ENCODE measurements at regions not wholly inside any gene's neighbourhood (a gene's known extent, or its start where the extent isn't known, plus 50 kb on each side); places are given as distances from the start of the nearest gene placed in this dataset.

DNA sequence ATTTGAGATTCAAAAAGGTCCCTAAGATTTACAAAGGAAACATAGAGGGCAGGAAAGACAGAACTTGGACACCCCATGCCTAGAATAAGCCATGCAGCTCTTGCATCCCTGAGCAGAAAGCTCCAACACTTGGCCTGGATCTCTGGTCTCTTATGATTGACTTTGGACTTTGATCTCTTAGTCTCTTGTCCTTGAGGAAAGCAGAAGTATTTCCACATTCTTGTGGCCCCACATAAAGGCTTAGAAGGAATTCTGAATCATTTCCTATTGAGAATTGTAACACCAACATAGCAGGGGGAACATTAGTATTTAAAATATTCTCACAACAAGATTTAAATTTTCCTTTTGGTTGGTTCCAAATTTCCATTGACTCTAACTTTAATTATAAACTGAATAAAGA, 283.7 kb upstream of the PRKD1 start:
- Mint-ChIP-seq H3K36me3 (no peaks in the 10 kb centered on the region), H3K27ac (no peak overlapping the region), H3K4me1 (no peaks in the 10 kb centered on the region)

DNA sequence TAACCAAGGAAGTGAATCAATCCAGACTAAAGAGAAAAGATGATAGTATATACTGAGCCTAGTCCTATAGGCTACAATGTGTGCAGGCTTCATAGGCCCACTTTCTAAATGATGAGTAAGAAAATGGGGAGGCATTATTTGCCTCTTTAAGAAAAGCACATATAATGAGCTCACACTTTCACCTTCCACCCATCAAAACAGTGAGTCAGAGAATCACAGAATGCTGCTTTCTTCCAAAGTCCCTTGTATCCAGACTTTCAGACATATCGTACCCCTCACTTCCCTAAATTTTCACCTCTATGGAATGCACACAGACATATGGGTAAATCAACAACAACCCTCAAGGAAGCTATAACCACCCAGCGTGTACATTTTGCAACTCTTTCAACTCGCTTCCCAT, 286.4 kb upstream of the PRKD1 start:
- H3K9me3 Mint-ChIP-seq: peaks cover 3% of the 10 kb centered on the region
- no peaks in the 10 kb centered on the region for H3K4me1 Mint-ChIP-seq
- no peak overlapping the region for H3K27ac Mint-ChIP-seq
- ATAC-seq: no peak
- H3K36me3 Mint-ChIP-seq: no peaks in the 10 kb centered on the region
- DNase-seq (ENCODE audit: low spot score in 2 of 2): no peak
- H3K4me3 Mint-ChIP-seq: no peak overlapping the region

More for the DNA sequence above, 283.7 kb upstream of the PRKD1 start:
- no peak for ATAC-seq
- H3K9me3 Mint-ChIP-seq: peaks cover 9% of the 10 kb centered on the region
- no peak overlapping the region for H3K4me3 Mint-ChIP-seq
- no peak for DNase-seq (ENCODE audit: low spot score in 2 of 2)

DNA sequence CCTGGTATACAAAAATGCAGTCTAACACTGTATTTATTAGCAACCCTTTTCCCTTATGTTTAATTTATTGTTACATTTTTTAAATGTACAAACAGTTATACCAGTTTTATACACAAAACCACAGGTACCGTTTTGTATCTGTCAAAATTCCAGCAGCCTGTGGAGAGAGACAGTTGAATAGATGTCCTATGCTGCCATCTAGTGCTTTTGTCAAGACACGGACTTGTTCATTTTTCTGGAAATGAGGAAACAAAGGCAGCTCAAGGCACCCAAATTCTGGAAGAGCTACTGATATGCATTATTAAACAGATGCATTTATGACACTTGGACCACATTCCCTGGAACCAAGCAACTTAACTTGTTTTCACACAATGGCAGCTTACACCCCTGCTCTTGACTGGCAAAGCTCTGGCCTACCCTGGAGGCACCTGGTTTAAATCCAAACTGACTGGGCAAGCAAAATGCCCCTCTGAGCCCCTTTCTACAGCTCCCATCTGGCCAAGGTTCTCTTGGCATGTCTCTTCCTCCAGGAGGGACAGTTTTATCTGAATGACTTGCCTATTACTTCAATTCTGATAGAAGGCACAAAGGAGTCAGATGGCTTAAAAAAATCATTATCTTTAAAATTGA, 286.9 kb upstream of the PRKD1 start:
- DNase-seq (ENCODE audit: low spot score in 2 of 2): no peak
- H3K36me3 Mint-ChIP-seq: no peaks in the 10 kb centered on the region
- H3K4me3 Mint-ChIP-seq: no peak overlapping the region
- no peaks in the 10 kb centered on the region for H3K4me1 Mint-ChIP-seq
- ATAC-seq: no peak
- no peaks in the 10 kb centered on the region for H3K9me3 Mint-ChIP-seq
- H3K27ac Mint-ChIP-seq: no peak overlapping the region

DNA sequence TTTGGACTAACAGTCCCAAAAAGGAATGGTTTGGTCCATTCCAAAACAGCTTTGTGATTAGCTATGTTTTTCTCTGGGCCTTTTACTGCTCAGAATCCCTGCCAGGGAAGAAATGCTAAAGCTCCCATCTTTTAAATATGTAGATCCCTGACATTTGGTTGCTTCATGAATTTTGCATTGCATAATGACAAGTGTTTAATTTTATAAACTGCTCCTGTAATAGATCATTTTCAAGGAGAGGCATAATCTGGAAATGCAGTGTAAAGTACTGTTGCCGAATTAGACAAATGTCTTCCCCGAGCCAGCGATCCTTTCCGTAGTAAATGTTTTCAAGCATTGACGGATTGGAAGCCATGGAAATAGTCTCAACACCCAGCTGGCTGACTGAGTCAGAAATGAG, 291.3 kb upstream of the PRKD1 start:
- peaks cover 4% of the 10 kb centered on the region for H3K9me3 Mint-ChIP-seq
- ATAC-seq: no peak

DNA sequence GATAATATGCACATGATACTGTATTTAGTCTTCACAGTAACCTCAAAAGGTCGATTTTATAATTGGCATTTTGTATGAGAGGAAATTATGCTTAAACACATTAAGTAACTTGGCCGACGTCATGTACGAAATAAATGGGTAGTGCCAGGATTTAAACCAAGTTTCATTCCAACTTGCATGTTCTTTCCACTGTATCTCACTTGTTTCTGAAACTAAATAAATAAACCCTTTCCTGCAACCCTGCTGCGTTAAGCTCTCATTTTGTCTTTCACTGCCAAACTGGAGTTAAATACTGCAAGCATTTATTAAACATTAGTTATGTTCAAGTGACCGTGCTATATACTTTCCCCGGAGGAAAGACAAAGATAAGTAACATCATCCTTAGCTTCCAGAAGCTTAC, 293.9 kb upstream of the PRKD1 start:
- ATAC-seq (no peak), DNase-seq (ENCODE audit: low spot score in 2 of 2) (no peak)
- no peaks in the 10 kb centered on the region for H3K36me3 Mint-ChIP-seq
- peaks cover 10% of the 10 kb centered on the region for H3K9me3 Mint-ChIP-seq
- no peaks in the 10 kb centered on the region for H3K4me1 Mint-ChIP-seq
- H3K4me3 Mint-ChIP-seq: no peak overlapping the region
- no peak overlapping the region for H3K27ac Mint-ChIP-seq

More for the DNA sequence above, 291.3 kb upstream of the PRKD1 start:
- no peak overlapping the region for H3K27ac Mint-ChIP-seq
- no peak overlapping the region for H3K4me3 Mint-ChIP-seq
- no peaks in the 10 kb centered on the region for H3K4me1 Mint-ChIP-seq
- DNase-seq (ENCODE audit: low spot score in 2 of 2): no peak
- no peaks in the 10 kb centered on the region for H3K36me3 Mint-ChIP-seq

DNA sequence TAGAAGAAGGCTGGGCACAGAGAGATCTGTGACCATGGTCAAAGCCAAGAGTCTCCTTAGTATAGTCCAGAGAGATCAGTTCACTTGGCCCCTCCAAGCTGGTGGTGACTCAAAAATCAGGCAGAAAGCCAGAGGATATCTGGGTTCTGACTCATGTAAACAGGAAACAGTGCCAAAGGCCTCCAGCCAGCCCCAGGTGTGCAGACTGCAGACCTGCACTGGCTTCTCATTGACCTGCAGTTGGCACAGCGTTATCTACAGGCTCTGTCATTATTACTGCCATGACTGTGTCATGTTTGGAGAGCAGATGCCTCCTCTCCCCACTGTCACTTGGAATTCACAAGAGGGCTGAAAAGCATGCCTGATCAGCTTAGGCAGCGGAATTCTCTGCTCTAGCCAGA, 295.7 kb upstream of the PRKD1 start:
- Mint-ChIP-seq H3K36me3 (no peaks in the 10 kb centered on the region), H3K27ac (no peak overlapping the region), H3K4me3 (no peak overlapping the region), H3K4me1 (no peaks in the 10 kb centered on the region), H3K9me3 (peaks cover 10% of the 10 kb centered on the region)
- DNase-seq (ENCODE audit: low spot score in 2 of 2) (no peak), ATAC-seq (no peak)

DNA sequence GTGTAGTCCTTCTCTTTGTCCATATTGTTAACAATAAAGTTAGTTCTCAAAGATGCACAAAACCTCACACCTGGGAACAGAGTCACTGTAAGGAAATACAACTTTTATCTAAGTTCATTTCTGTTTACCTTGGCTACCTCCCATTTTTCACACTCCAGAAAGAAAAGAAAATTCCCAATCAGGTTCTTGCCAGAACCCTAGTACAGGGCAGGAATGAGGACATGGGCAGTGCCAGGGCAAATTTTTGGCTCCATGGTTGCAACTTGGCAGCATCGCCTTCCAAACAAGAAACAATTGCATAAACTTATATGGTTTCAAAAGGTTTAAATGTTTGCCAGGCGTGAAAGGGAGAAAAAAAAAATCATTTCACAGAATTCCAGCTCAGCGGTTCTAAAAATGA, 296.3 kb upstream of the PRKD1 start:
- DNase-seq (ENCODE audit: low spot score in 2 of 2) (no peak), ATAC-seq (no peak)
- H3K4me3 Mint-ChIP-seq: no peak overlapping the region
- peaks cover 10% of the 10 kb centered on the region for H3K9me3 Mint-ChIP-seq
- no peaks in the 10 kb centered on the region for H3K36me3 Mint-ChIP-seq
- H3K4me1 Mint-ChIP-seq: no peaks in the 10 kb centered on the region
- no peak overlapping the region for H3K27ac Mint-ChIP-seq

DNA sequence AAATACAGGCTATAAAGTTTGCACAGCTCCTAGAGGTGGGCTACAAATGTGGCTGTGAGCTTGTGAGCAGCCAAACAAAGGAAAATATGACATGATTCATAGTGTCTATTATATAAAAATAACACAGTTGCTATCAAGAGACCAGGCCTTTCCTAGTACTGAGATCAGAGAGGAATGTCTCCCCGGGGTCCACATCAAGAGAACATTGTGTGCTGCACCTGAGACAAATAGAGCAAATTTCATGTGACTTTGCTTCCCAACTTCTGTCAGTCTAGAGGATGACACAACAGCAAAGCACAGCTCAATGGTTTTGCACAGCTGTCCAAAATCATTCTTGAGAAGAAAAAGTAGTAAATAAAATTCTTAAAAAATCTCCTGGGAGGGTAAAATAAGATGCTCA, 297.5 kb upstream of the PRKD1 start:
- Mint-ChIP-seq H3K4me1 (no peaks in the 10 kb centered on the region), H3K36me3 (no peaks in the 10 kb centered on the region), H3K4me3 (no peak overlapping the region), H3K9me3 (peaks cover 10% of the 10 kb centered on the region), H3K27ac (no peak overlapping the region)
- no peak for ATAC-seq
- no peak for DNase-seq (ENCODE audit: low spot score in 2 of 2)

DNA sequence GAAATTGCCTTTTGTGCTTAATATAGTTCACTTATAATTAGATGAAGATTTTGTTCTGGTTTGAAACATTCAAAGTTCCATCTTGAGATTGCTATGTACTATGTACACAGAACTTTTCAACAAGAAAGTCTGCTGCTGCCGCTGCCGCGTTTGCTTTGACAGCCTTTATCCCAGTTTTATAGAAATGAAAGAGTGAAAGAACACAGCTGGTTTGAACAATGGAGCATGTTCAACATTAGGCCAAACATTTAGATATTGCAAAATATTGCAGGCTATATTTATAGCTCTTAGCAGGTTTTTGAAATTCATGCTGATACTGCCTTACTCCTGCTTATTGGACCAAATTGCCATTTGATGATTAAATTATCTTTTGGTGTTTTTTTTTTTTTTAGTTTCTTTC, 299.8 kb upstream of the PRKD1 start:
- no peaks in the 10 kb centered on the region for H3K36me3 Mint-ChIP-seq
- H3K9me3 Mint-ChIP-seq: peaks cover 10% of the 10 kb centered on the region

DNA sequence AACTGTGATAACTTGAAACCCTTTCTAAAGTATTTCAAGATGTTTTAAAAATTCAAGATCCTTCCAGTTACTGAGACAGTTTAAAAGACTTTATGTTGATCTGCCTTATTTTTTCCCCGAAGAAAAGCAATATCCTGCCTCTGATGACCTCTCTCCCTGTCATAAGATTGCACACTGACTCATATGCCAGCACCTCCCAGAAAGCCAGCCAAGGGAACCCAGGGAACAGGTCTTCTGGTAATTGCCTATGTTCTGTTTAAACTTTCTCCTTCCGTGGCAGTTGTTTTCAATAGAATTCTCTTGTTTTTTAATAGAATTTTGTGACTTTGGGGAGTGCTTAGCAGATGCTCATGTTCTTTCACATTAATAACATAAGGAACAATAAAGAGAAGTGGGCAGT, 300.2 kb upstream of the PRKD1 start:
- H3K9me3 Mint-ChIP-seq: peaks cover 10% of the 10 kb centered on the region
- no peaks in the 10 kb centered on the region for H3K4me1 Mint-ChIP-seq
- H3K36me3 Mint-ChIP-seq: no peaks in the 10 kb centered on the region
- H3K4me3 Mint-ChIP-seq: no peak overlapping the region
- DNase-seq (ENCODE audit: low spot score in 2 of 2) (no peak), ATAC-seq (no peak)
- no peak overlapping the region for H3K27ac Mint-ChIP-seq

More for the DNA sequence above, 299.8 kb upstream of the PRKD1 start:
- H3K4me3 Mint-ChIP-seq: no peak overlapping the region
- ATAC-seq (no peak), DNase-seq (ENCODE audit: low spot score in 2 of 2) (no peak)
- no peak overlapping the region for H3K27ac Mint-ChIP-seq
- no peaks in the 10 kb centered on the region for H3K4me1 Mint-ChIP-seq

DNA sequence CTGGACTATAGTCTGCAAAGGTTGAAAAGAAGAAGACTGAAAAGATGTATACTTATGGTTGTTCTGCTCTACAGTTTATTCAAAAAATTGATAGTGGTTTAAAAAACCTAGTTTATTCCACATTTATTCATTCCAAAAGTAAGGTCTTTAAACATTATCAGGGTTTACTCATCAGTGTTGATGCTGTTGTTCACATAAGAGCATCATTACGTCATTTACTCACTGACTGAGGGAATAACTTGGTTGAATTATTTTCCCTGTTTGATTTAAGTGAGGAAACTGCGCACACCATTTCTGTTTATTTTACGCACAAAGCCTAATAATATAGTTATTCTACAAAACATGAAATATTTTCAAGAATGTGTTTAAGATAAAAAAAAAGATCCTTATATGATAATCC, 303.1 kb upstream of the PRKD1 start:
- Mint-ChIP-seq H3K4me1 (no peaks in the 10 kb centered on the region), H3K9me3 (peaks cover 12% of the 10 kb centered on the region), H3K4me3 (no peak overlapping the region), H3K36me3 (no peaks in the 10 kb centered on the region), H3K27ac (no peak overlapping the region)
- ATAC-seq (no peak), DNase-seq (ENCODE audit: low spot score in 2 of 2) (no peak)

DNA sequence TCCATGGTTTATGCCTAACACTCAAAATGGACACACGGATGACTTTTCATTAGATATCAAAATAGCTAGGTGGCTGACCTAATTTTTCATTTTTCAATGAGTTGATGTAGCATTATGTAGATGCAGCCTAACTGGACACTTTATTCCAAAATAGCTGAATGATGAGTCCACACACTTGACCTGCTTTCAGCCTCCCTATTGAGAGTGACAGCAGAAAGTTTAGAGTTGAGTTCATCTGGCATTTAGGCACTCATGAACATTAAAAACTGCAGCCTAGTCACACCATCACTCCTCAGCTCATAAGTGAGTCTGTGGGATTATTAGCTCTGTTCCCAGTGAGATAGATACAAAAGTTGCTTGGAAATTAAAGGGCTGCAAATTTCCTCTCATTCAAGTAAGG, 307.3 kb upstream of the PRKD1 start:
- H3K9me3 Mint-ChIP-seq: peaks cover 9% of the 10 kb centered on the region
- no peak for DNase-seq (ENCODE audit: low spot score in 2 of 2)
- no peaks in the 10 kb centered on the region for H3K4me1 Mint-ChIP-seq
- no peak overlapping the region for H3K27ac Mint-ChIP-seq
- no peaks in the 10 kb centered on the region for H3K36me3 Mint-ChIP-seq
- no peak overlapping the region for H3K4me3 Mint-ChIP-seq
- ATAC-seq: no peak

DNA sequence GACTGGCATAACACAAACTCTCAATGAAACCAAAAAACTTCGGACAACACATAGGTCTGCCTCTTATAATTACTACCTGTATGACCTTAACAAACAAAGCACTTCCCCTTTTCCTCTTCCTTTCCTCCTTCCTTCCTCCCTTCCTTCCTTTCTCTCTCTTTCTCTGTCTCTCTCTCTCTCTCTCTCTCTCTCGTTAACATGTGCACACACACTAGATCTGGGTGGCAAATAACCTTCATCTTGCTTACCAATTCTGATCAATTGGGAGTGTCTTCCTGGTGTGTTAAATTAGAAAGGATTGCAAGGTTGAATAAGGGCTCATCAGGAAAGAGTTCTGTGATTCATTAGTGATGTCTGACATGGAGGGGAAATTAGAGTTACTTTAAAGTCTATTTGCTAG, 307.8 kb upstream of the PRKD1 start:
- ATAC-seq: no peak
- no peaks in the 10 kb centered on the region for H3K36me3 Mint-ChIP-seq
- peaks cover 9% of the 10 kb centered on the region for H3K9me3 Mint-ChIP-seq
- no peak overlapping the region for H3K4me3 Mint-ChIP-seq
- no peaks in the 10 kb centered on the region for H3K4me1 Mint-ChIP-seq
- DNase-seq (ENCODE audit: low spot score in 2 of 2): no peak
- H3K27ac Mint-ChIP-seq: no peak overlapping the region

DNA sequence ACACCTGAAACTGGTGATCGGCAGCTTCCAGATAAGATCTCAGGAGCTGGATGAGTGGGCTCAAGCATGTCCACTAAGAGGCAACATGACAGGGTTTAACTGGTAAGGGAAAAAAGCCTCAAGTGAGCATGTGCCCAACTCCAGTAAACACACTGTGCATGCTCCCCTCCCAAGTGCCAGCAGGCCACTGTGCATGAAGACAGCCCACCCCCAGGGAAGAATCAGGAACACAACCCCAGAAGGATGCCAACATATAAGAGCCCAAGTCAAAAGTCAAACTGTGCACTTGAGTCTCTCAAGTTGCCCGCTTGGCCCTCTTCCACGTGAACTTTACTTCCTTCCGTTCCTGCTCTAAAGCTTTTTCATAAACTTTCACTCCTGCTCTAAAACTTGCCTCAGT, 311.3 kb upstream of the PRKD1 start:
- Mint-ChIP-seq H3K36me3 (no peaks in the 10 kb centered on the region), H3K9me3 (peaks cover 3% of the 10 kb centered on the region), H3K4me1 (no peaks in the 10 kb centered on the region), H3K27ac (no peak overlapping the region), H3K4me3 (no peak overlapping the region)
- no peak for ATAC-seq
- no peak for DNase-seq (ENCODE audit: low spot score in 2 of 2)

DNA sequence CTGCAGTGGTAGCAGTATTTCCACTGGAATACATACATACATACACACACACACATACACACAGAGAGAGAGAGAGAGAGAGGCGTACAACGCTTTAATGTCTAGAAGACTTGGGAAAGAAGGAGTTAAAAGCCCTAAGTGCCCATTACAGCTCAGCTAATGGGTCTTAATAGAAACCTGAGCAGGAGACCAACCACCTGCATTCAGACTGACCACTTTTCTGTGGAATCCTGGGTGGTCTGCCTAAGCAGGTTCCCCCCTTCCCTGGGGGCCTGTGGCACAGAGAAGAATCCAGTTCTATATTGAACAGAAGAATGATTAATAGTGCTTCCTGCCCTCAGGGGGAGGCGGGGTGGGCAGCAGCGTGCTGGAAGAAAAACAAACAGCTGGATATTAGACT, 312.4 kb upstream of the PRKD1 start:
- H3K36me3 Mint-ChIP-seq: no peaks in the 10 kb centered on the region
- DNase-seq (ENCODE audit: low spot score in 2 of 2): no peak
- H3K27ac Mint-ChIP-seq: no peak overlapping the region
- no peak overlapping the region for H3K4me3 Mint-ChIP-seq
- peaks cover 3% of the 10 kb centered on the region for H3K9me3 Mint-ChIP-seq
- H3K4me1 Mint-ChIP-seq: no peaks in the 10 kb centered on the region
- no peak for ATAC-seq

DNA sequence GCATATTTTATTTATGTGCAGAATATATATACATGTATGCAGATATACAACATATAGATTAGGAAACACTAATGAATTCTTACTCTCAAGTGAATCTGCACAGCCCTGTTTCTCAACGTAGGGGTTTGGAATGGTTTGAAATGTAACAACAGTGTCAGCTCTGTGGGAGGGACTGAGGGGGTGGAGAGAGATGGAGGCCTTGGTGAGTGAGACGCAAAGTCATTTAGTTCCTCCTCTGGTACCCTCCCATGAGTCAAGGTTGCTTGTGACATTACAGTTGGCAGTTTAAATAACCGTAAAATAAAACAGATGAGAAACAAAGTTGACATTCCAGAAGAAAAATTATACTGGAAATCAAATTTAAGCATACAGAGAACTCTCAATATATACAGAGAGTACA, 313.0 kb upstream of the PRKD1 start:
- no peak for DNase-seq (ENCODE audit: low spot score in 2 of 2)
- Mint-ChIP-seq H3K4me1 (no peaks in the 10 kb centered on the region), H3K27ac (no peak overlapping the region)

DNA sequence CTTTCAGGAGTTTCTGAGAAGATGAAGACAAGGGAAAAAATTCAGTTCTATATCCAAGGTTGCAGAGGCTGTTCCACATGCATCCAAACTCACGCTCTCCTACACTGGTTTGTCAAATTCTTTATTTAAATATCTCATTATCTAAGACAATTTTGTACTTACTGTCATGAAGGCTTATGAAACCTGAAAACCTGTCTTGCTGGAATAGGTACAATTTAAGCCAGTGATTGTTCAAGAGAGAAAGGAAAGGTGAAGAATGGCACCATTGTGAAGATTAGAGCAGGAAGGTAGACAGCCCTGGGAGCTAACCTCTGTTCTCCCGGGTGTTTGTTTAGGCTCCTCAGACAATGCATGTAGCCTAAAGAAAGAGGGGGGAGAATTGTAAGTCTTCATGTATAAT, 315.1 kb upstream of the PRKD1 start:
- Mint-ChIP-seq H3K9me3 (no peaks in the 10 kb centered on the region), H3K27ac (no peak overlapping the region), H3K36me3 (no peaks in the 10 kb centered on the region), H3K4me1 (no peaks in the 10 kb centered on the region), H3K4me3 (no peak overlapping the region)
- ATAC-seq (no peak), DNase-seq (ENCODE audit: low spot score in 2 of 2) (no peak)

More for the DNA sequence above, 313.0 kb upstream of the PRKD1 start:
- H3K36me3 Mint-ChIP-seq: no peaks in the 10 kb centered on the region
- ATAC-seq: no peak
- peaks cover under 1% of the 10 kb centered on the region for H3K9me3 Mint-ChIP-seq
- H3K4me3 Mint-ChIP-seq: no peak overlapping the region

Measured in stimulated activated effector memory CD8-positive, alpha-beta T cell treated with anti-CD3 and anti-CD28 coated beads, Interleukin-12 subunit alpha, Interleukin-12 subunit beta, amount 100 ng/mL, for 72 hours (primary cell).